Activated CD4-positive, alpha-beta T cell treated with anti-CD3 and anti-CD28 coated beads for 36 hours (primary cell): ENCODE measurements at regions not wholly inside any gene's neighbourhood (a gene's known extent, or its start where the extent isn't known, plus 50 kb on each side); places are given as distances from the start of the nearest gene placed in this dataset.
"Not testable (repeated sequence)": the region's sequence is repeated elsewhere in the genome, so short reads cannot be mapped to it uniquely, and the experiment has no call there.

ENCODE experiments used
- ATAC-seq: fragments of 200-7000 bp; cut with Tn5 transposase; one replicate; pipeline ENCODE4 v1.10.0; 2021; ENCODE audit warnings: mild to moderate bottlenecking, moderate library complexity
- CTCF ChIA-PET: fragments of 350-600 bp; sonication (Branson Sonifier 250); formaldehyde crosslinking; loops from one replicate; lab custom pipeline; 2021; ENCODE audit warnings: antibody characterized with exemption; lab: Charles Lee
- POLR2A ChIA-PET: fragments of 350-600 bp; sonication (Branson Sonifier 250); formaldehyde crosslinking; loops from one replicate; lab custom pipeline; 2021; ENCODE audit warnings: antibody characterized with exemption, inconsistent platforms; lab: Charles Lee
- DNase-seq: peaks from one replicate; pipeline ENCODE4 v3.0.0-alpha.2; 2020
- H3K27ac Mint-ChIP-seq: one replicate; pipeline ENCODE4 v1.8.0; 2021; ENCODE audit warnings: mixed read lengths
- H3K27me3 Mint-ChIP-seq: one replicate; pipeline ENCODE4 v1.8.0; 2021; ENCODE audit warnings: mixed read lengths
- H3K36me3 Mint-ChIP-seq: one replicate; pipeline ENCODE4 v1.8.0; 2021; ENCODE audit warnings: low read depth, mixed read lengths
- H3K4me1 Mint-ChIP-seq: one replicate; pipeline ENCODE4 v1.8.0; 2021; ENCODE audit warnings: mixed read lengths
- H3K4me3 Mint-ChIP-seq: one replicate; pipeline ENCODE4 v1.8.0; 2021; ENCODE audit warnings: mild to moderate bottlenecking, moderate library complexity, mixed read lengths
- H3K9me3 Mint-ChIP-seq: one replicate; pipeline ENCODE4 v1.8.0; 2021; ENCODE audit warnings: low read depth, mixed read lengths
- intact Hi-C, 2 experiments: fragments of 100-400 bp; cut with DNase I in 1 of 2; cut with micrococcal nuclease in 1 of 2; formaldehyde crosslinking; loops; one replicate each; pipeline versions ENCODE4 v1.14.2 to v1.15.1; 2022 to 2024; cut with DNase I, micrococcal nuclease

- CTCF ChIA-PET, H3K27me3 Mint-ChIP-seq, H3K4me3 Mint-ChIP-seq, H3K4me1 Mint-ChIP-seq, H3K27ac Mint-ChIP-seq, intact Hi-C loops, H3K9me3 Mint-ChIP-seq, ATAC-seq, POLR2A ChIA-PET, DNase-seq, H3K36me3 Mint-ChIP-seq: not testable (repeated sequence)
These were observed 382.9 kb upstream of the ISX start for GRCh38 chr22:34683031-34683430.

DNA sequence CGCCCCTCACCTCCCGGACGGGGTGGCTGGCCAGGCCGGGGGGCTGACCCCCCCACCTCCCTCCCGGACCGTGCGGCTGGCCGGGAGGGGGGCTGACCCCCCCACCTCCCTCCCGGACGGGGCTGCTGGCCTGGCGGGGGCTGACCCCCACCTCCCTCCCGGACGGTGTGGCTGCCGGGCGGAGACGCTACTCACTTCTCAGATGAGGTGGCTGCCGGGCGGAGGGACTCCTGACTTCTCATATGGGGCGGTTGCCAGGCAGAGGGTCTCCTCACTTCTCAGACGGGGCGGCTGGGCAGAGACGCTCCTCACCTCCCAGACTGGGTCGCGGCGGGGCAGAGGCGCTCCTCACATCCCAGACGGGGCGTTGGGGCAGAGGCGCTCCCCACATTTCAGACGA is 381.7 kb upstream of the ISX start:
- CTCF ChIA-PET, POLR2A ChIA-PET: not testable (repeated sequence)

DNA sequence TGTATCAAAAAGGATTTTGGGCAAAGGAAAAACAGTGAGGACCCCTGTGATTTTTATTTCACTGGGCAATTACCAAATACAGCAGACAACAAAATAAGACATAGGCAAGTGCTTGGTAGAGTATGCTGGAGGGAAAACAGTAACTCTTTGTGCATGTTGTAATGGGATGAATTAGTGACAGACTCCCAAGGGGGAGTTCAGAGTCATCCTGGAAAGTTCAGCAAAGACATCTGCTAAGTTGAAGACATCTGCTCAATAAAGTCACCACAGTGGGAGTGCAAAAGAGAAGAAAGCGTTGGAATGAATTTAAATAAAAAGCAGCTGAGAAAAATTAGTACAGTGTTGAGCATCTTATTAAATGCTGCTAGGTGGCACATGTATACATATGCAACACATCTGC is 378.8 kb upstream of the ISX start:
- intact Hi-C loops: no loop called here
- no peaks in the 10 kb centered on the region for H3K36me3 Mint-ChIP-seq

More for the DNA sequence above, 381.7 kb upstream of the ISX start:
- H3K4me3 Mint-ChIP-seq, H3K36me3 Mint-ChIP-seq, intact Hi-C loops, ATAC-seq, H3K9me3 Mint-ChIP-seq, H3K4me1 Mint-ChIP-seq, H3K27ac Mint-ChIP-seq, H3K27me3 Mint-ChIP-seq, DNase-seq: not testable (repeated sequence)

GRCh38 chr22:34688825-34689224 is 377.1 kb upstream of the ISX start:
- no peak overlapping the region for H3K4me3 Mint-ChIP-seq
- no peaks in the 10 kb centered on the region for H3K4me1 Mint-ChIP-seq
- no peaks in the 10 kb centered on the region for H3K36me3 Mint-ChIP-seq
- intact Hi-C loops: no loop called here
- ChIA-PET POLR2A (no interaction called here), CTCF (no interaction called here)
- H3K27ac Mint-ChIP-seq: no peak overlapping the region
- H3K27me3 Mint-ChIP-seq: no peaks in the 10 kb centered on the region
- no peaks in the 10 kb centered on the region for H3K9me3 Mint-ChIP-seq
- ATAC-seq: no peak
- DNase-seq: no peak

More for the DNA sequence above, 378.8 kb upstream of the ISX start:
- H3K27me3 Mint-ChIP-seq: no peaks in the 10 kb centered on the region
- ATAC-seq (no peak), DNase-seq (no peak)
- H3K9me3 Mint-ChIP-seq: no peaks in the 10 kb centered on the region
- H3K27ac Mint-ChIP-seq: no peak overlapping the region
- H3K4me1 Mint-ChIP-seq: no peaks in the 10 kb centered on the region
- ChIA-PET CTCF (interaction anchor here (1.0 kb wide), 1 partner anchor 17 kb away, joined by 4 read pairs; no protein-coding TSS in a partner anchor), POLR2A (no interaction called here)
- H3K4me3 Mint-ChIP-seq: no peak overlapping the region

GRCh38 chr22:34696557-34696956 is 369.4 kb upstream of the ISX start:
- H3K36me3 Mint-ChIP-seq: no peaks in the 10 kb centered on the region

GRCh38 chr22:34702279-34702678 is 363.7 kb upstream of the ISX start:
- intact Hi-C loops: no loop called here
- Mint-ChIP-seq H3K4me3 (no peak overlapping the region), H3K27ac (no peak overlapping the region), H3K9me3 (no peaks in the 10 kb centered on the region), H3K27me3 (peaks cover 4% of the 10 kb centered on the region), H3K36me3 (no peaks in the 10 kb centered on the region), H3K4me1 (no peaks in the 10 kb centered on the region)
- DNase-seq: no peak
- no peak for ATAC-seq
- POLR2A ChIA-PET: no interaction called here
- CTCF ChIA-PET: no interaction called here

More at GRCh38 chr22:34696557-34696956, 369.4 kb upstream of the ISX start:
- DNase-seq: no peak
- no peak for ATAC-seq
- no peaks in the 10 kb centered on the region for H3K4me1 Mint-ChIP-seq
- H3K27ac Mint-ChIP-seq: no peak overlapping the region
- intact Hi-C loops: no loop called here
- ChIA-PET POLR2A (no interaction called here), CTCF (no interaction called here)
- no peaks in the 10 kb centered on the region for H3K9me3 Mint-ChIP-seq
- H3K4me3 Mint-ChIP-seq: no peak overlapping the region
- H3K27me3 Mint-ChIP-seq: peaks cover 2% of the 10 kb centered on the region

DNA sequence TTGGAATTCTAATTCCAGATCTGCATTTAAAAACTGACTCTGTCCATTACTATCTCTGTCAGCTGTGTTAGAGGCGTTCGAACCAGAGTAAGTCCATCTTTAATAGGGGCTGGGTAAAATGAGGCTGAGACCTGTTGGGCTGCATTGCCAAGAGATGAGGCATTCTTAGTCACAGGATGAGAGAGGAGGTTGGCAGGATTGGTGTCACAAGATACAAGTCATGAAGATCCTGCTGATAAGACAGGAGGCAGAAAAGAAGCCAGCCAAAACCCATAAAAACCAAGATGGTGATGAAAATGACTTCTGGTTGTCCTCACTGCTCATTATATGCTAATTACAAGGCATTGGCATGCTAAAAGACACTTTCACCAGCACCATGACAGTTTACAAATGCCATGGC is 356.3 kb upstream of the ISX start:
- H3K4me1 Mint-ChIP-seq: no peaks in the 10 kb centered on the region
- H3K27ac Mint-ChIP-seq: no peak overlapping the region
- intact Hi-C loops: no loop called here
- peaks cover 4% of the 10 kb centered on the region for H3K27me3 Mint-ChIP-seq
- H3K36me3 Mint-ChIP-seq: no peaks in the 10 kb centered on the region
- H3K9me3 Mint-ChIP-seq: no peaks in the 10 kb centered on the region
- ChIA-PET CTCF (no interaction called here), POLR2A (no interaction called here)
- DNase-seq: no peak
- ATAC-seq: no peak
- no peak overlapping the region for H3K4me3 Mint-ChIP-seq

DNA sequence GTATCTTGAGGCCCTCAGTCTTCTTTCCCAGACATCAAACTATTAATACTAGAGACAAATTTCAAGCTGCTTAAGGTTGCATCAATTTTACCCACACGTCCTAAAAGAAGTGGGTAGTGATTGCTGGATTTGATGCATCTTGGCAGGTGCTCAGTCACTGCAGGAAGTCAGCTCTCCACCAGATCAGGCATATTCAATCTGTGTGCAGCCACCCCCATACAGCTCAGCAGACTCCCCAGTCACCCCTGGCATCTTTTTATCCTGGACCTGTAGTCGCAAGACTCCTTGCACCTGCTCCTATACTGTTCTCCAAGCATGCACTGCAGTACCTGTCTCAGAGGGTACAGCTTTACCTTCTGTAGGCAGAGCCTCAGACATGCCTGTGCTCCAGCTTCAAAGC is 343.1 kb upstream of the ISX start:
- intact Hi-C loops: no loop called here
- Mint-ChIP-seq H3K9me3 (peaks cover 15% of the 10 kb centered on the region), H3K4me1 (no peaks in the 10 kb centered on the region), H3K27me3 (peaks cover 2% of the 10 kb centered on the region), H3K4me3 (no peak overlapping the region), H3K36me3 (no peaks in the 10 kb centered on the region), H3K27ac (no peak overlapping the region)
- no peak for DNase-seq
- ChIA-PET POLR2A (no interaction called here), CTCF (interaction anchor here (1.6 kb wide), 1 partner anchor 10 kb away, joined by 4 read pairs; no protein-coding TSS in a partner anchor)
- ATAC-seq: no peak

GRCh38 chr22:34736081-34736480 is 329.9 kb upstream of the ISX start:
- DNase-seq (no peak), ATAC-seq (no peak)
- Mint-ChIP-seq H3K4me1 (no peaks in the 10 kb centered on the region), H3K27me3 (no peaks in the 10 kb centered on the region), H3K4me3 (no peak overlapping the region), H3K27ac (no peak overlapping the region), H3K36me3 (no peaks in the 10 kb centered on the region), H3K9me3 (peaks cover 10% of the 10 kb centered on the region)
- intact Hi-C loops: no loop called here
- POLR2A ChIA-PET: no interaction called here
- CTCF ChIA-PET: no interaction called here

- ATAC-seq (no peak), DNase-seq (no peak)
- Mint-ChIP-seq H3K4me1 (no peaks in the 10 kb centered on the region), H3K9me3 (peaks cover 9% of the 10 kb centered on the region), H3K4me3 (no peak overlapping the region), H3K27ac (no peak overlapping the region), H3K27me3 (no peaks in the 10 kb centered on the region), H3K36me3 (no peaks in the 10 kb centered on the region)
- CTCF ChIA-PET: no interaction called here
- intact Hi-C loops: no loop called here
- POLR2A ChIA-PET: no interaction called here
These were observed 327.1 kb upstream of the ISX start for GRCh38 chr22:34738661-34739400.

DNA sequence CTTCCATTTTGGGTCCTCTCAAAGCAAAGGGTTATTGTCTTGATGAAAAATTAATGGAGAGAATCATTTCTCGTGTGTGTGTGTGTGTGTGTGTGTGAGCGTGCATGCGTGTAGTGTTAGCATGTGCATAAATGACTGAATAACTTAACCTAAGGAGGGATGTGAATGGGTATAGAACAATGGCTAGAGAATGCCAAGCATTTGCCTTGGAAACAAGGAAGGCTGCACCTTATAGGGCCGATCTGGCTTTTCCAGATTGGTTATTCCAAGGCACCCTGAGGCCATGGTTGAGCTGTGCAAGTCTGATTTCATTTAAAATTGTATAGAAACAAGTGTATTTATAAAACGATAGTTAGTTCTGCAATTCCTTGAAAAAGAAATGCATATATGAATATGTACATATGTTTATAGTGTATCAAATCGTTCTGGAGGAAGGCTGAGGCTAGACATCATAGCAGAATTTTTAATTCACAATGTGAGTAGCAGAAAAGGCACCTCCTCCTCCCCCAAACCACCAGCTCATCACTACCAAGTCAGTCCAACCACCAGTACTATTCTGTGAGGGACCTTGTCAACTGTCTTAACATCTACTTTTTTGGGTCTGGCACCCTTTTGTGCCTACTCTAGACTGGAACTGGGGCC is 322.7 kb upstream of the ISX start:
- Mint-ChIP-seq H3K27ac (no peak overlapping the region), H3K27me3 (no peaks in the 10 kb centered on the region), H3K4me3 (no peak overlapping the region), H3K9me3 (no peaks in the 10 kb centered on the region), H3K4me1 (no peaks in the 10 kb centered on the region), H3K36me3 (no peaks in the 10 kb centered on the region)
- intact Hi-C loops: no loop called here
- POLR2A ChIA-PET: no interaction called here
- ATAC-seq: no peak
- CTCF ChIA-PET: no interaction called here
- no peak for DNase-seq

DNA sequence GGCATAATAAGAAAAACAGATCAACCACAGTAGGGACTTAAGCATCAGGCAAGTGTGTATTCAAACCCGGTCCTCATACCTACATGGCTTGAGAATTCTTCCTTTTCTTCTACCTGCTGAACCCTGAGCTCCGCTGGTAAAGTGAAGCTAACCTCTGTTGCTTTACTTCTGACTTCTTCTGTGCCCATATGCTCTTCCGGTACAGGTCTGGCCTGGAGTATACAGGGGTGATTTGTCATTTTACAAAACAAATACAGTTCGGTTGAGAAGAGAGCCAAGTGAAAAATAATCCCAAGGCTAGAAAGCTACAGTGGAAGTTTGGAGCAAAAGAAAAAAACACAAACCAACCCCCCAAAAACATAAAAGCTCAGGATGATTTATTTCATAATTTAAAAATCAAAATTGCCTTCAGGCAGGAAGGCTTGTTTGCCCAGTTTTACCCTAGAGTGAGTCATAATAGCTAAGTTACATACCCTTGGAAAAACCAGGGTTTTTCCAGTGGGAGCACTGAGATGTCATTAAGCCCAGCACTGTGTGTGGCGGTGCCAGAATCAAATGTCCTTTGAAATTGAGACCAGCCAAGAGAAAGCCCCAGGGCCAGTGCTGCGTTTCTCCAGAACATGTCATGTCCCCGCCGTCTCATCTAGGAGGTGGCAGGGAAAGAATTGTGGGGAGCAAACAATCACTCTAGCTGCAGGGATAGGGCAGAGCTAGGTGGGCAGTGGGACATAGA is 305.5 kb upstream of the ISX start:
- intact Hi-C loops: no loop called here
- H3K27me3 Mint-ChIP-seq: peaks cover 10% of the 10 kb centered on the region
- H3K4me3 Mint-ChIP-seq: no peak overlapping the region

More for the DNA sequence above, 305.5 kb upstream of the ISX start:
- POLR2A ChIA-PET: no interaction called here
- CTCF ChIA-PET: no interaction called here
- no peaks in the 10 kb centered on the region for H3K36me3 Mint-ChIP-seq
- ATAC-seq (no peak), DNase-seq (no peak)
- H3K27ac Mint-ChIP-seq: no peak overlapping the region
- H3K9me3 Mint-ChIP-seq: no peaks in the 10 kb centered on the region
- no peaks in the 10 kb centered on the region for H3K4me1 Mint-ChIP-seq
